ENCODE measurements at regions not wholly inside any gene's neighbourhood (a gene's known extent, or its start where the extent isn't known, plus 50 kb on each side); places are given as distances from the start of the nearest gene placed in this dataset.
A peak's percentile ranks its signal among the peaks of the same experiment; 100 is the strongest.

DNA sequence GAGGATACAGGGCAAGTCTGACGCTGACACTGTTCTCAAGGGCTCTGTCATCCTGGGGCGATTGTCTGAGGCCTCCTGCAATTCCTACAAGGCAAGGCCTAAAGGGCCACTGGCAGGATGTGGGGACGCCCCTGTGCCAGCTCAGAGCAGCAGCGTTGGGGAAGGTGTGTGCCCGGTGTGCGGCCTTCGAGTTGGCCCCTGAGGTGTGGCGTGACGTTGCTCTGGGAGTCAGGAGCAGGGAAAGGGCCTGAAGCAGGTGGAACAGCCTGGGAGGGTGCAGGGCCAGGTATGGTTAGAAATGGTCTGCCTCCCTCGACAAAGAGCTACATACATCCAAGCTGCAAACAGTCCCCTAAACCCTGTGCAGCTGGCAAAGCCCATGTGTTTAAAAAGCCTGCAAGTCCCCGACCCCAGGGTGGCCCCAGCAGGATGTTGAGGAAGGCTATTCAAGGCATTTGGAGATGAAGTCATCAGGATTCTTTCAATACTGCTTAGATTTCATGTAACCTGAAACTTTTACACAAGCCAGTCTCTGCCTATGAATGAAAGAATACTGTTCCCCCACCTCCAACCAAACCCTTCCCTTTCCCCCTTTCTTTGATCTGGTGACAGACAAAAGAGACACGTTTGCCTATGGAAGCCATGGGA, 142.5 kb upstream of the TNS3 start:
- DNase-seq (ENCODE audit: low spot score) = peak; percentile 36

DNA sequence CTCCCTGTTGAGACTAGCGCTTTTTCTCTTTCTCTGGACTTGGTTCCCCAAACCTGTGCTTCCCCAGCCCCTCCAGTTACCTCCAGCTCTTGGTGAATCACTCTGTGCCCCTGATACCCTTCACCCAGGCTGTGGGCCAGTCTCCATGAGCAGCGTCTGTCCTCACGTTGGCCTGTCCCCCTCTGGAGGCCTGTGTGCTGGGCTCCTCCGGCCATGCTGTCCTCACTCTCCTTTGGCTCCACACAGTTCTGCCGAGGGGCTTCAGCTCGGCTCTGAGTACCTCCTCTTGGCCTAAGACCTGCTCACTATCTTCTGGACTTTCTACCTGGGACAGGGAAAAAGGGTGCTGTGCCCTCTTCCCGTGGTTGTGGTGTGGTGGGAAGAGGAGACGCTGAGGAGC, 140.2 kb upstream of the TNS3 start:
- DNase-seq (ENCODE audit: low spot score) = no peak

- DNase-seq (ENCODE audit: low spot score) = no peak
Measured at GRCh38 chr7:47721670-47722069, 139.8 kb upstream of the TNS3 start.

DNA sequence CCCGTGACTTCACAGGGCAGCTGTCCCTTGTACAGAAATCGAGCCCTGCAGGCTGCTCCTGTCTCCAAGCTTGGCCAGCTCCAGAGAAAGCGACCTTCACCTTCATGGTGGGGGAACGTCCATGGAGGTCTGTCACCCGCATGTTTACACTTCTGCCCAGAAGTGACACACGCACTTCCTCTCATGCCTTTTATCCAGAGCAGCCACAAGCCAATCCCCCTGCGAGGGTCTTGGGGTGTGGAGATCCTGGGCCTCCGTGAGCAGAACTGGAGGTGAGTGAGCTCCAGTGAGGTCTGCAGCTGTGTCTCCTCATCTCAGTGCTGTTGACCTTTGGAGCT, 139.0 kb upstream of the TNS3 start:
- no peak for DNase-seq (ENCODE audit: low spot score)

- DNase-seq (ENCODE audit: low spot score) = no peak
Measured at GRCh38 chr7:47720141-47720906, 138.4 kb upstream of the TNS3 start.

DNA sequence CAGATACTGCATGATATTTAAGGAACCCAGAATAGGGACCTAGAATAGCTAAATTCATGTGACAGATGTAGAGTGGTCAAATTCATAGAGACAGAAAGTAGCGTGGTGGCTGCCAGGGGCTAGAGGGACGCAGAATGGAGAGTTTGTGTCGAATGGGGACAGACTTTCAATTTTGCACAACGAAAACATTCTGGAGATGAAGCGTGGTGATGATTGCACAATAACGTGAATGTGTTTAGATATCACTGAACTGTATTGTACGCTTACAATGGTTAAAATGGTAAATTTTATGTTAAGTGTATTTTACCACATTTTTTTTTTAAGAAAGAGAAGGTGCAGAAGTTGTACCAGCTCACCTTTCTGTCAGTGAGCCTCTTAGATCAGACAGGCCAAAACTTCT, 137.8 kb upstream of the TNS3 start:
- no peak for DNase-seq (ENCODE audit: low spot score)

DNA sequence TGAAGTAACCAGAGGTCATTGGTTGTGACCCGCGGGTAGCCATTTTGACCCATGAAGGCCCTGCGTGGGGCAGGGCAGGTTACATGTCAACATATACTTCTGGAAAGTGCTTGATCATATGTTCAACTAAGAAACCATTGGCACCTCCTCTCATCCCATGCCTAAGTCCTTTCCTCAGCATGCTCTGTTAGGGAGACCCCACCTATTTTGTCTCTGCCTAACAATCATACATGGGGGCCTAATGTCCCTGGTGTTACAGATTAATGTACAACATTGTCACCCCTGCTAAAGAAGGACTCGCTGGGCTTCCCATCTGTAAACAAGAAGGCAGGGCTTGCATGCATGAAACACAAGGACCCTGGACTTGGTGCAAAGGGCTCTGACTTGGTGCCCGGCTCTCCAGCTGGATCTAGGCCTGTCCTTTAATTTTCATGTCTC, 133.7 kb upstream of the TNS3 start:
- DNase-seq (ENCODE audit: low spot score) = no peak

DNA sequence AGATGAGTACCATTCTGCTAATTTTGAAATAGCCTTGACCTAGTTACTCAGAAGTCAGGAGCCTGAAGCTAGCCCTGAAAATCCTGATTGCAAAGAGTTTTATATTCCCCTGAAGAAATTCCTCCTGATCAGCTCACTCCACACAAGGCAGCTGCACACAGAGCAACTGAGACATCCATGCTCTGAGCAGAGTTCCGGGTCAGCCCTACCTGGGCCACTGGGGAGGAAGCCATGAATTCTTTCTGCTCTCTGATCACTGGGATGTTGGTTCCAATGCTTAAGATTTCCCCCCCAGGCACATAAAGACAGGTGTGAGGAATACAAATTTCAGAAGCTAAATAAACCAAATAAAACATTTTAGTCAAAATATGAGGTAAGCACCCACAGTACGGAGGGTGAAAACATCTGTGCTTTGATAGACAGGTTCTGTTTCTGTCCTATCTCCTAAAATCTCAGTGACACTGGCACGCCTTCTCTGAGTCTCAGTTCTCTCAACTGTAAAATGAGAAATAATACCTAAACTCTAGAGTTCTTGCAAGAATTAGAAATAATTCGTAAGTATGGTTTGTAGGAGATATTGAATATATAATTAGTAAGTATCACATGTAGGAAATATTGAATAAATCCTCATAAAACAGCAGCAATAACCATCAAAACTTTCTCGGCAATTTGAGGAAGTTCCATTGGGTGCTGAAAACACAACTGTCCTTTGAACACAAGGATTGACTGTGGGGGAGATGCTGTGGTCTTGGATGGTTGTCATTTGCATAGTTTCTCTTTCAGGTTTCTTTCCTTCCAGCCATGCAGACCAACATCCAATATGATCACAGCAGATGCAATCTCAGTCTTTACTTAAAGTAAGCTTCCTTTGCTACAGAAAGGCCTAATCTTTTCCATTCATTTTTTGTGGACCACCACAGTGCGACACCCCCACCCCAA, 133.0 kb upstream of the TNS3 start:
- no peak for DNase-seq (ENCODE audit: low spot score)

- no peak for DNase-seq (ENCODE audit: low spot score)
Measured at GRCh38 chr7:47713595-47713994, 131.7 kb upstream of the TNS3 start.

- DNase-seq (ENCODE audit: low spot score) = no peak
Measured at GRCh38 chr7:47712416-47712815, 130.5 kb upstream of the TNS3 start.

- no peak for DNase-seq (ENCODE audit: low spot score)
Measured at GRCh38 chr7:47711776-47712175, 129.9 kb upstream of the TNS3 start.

GRCh38 chr7:47710201-47710935, 128.5 kb upstream of the TNS3 start:
- no peak for DNase-seq (ENCODE audit: low spot score)

DNA sequence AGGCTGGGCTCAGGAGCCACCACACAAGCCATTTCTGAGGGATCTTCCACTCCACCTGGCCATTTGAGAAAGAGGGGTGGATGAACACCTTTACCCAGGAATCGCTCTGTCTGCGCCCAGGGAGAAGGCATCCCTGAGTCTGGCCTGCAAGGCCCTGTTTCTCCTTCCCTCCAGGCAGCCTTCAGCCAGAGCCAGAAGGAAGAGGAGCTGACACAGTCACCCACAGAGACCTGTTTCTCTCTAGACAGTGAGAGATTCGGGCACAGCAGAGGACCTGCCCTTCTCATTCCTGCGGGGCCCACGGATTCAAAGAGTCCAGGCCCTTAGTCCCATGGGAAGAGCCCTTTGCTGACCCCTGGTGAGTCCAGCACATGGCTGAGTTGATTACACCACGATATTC, 127.5 kb upstream of the TNS3 start:
- no peak for DNase-seq (ENCODE audit: low spot score)

GRCh38 chr7:47709051-47709450, 127.1 kb upstream of the TNS3 start:
- no peak for DNase-seq (ENCODE audit: low spot score)

DNA sequence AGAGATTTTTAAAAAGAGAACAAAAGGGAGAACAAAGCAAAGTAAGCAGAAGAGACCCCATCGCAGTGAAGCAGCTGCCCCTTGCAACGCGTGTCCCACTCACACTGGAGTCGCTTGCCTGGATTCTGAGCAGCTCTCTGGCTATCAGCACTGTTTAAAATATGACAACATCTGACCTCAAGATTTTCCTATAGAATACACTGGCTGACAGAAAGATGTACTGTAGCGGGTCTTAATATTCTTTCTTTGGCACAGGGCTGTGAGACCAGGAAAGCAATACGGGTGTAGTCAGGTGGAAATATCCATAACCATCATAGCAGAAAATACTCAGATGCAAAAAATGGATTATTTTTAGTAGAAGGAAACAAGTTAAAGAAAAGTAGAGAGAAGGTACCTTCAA, 125.7 kb upstream of the TNS3 start:
- no peak for DNase-seq (ENCODE audit: low spot score)

- DNase-seq (ENCODE audit: low spot score) = no peak
Measured at GRCh38 chr7:47704936-47705335, 123.0 kb upstream of the TNS3 start.

GRCh38 chr7:47702080-47702479, 120.2 kb upstream of the TNS3 start:
- DNase-seq (ENCODE audit: low spot score) = no peak

- no peak for DNase-seq (ENCODE audit: low spot score)
Measured at GRCh38 chr7:47698386-47698785, 116.5 kb upstream of the TNS3 start.

GRCh38 chr7:47697543-47697942, 115.6 kb upstream of the TNS3 start:
- DNase-seq (ENCODE audit: low spot score) = no peak

DNA sequence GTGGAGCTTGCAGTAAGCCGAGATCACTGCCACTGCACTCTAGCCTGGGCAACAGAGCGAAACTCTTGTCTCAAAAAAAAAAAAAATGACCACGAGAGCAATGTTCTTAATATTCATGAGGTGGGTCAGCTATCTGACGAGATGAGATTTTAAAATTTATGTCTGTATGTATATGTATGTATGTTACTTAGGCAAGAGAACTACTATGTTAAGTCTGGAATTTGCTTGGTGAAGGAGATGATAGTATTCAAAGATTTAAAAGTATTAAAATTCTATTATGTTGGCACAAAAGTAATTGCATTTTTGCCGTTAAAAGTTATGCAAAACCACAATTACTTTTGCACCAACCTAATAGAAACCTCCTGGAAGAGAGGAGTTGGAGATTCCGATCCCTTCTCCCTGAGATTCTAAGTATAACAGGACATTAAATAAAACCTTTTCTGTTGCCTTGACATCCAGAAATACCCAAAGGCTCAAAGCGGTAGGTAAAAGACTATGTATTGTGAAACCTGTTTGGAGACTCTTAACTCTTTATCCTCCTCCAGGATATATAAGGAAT, 114.3 kb upstream of the TNS3 start:
- DNase-seq (ENCODE audit: low spot score) = no peak

DNA sequence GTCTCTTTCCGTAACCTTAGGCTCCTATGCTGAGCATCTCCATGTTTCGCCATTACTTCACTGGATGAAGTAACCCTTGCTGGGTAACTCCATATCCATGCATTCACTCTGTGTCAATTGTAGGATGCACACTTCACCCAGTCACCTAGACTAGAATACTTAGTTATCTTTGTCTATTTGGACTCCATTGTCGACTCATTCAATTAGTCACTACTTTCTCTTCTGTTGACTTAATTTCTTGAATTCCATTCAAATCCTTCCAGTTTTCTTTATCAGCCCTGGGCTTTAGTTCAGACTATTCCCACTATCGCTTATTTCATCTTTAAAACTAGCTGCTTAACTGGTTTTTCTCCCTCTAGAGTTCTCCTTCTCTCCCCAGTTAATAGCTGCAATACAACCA, 111.3 kb upstream of the TNS3 start:
- DNase-seq (ENCODE audit: low spot score) = peak; percentile 33

GRCh38 chr7:47691988-47692387, 110.1 kb upstream of the TNS3 start:
- no peak for DNase-seq (ENCODE audit: low spot score)
